K562 (cell line): ENCODE measurements at regions not wholly inside any gene's neighbourhood (a gene's known extent, or its start where the extent isn't known, plus 50 kb on each side); places are given as distances from the start of the nearest gene placed in this dataset.

Experiments used
- CTCF ChIP-seq, 3 experiments: IDR thresholded peaks in 2 of 3; conservative IDR thresholded peaks in 1 of 3; 2 replicates each; pipeline ENCODE4 v1.5.1; 2011 to 2012; ENCODE audit warnings: low read length in 3 of 3, mild to moderate bottlenecking in 3 of 3, control low read depth in 2 of 3, improper control_type of control experiment in 1 of 3, inconsistent platforms in 1 of 3, low read depth in 1 of 3, mixed read lengths in 1 of 3, moderate library complexity in 1 of 3; ENCODE audit not compliant: insufficient read depth in 2 of 3
- GABPA ChIP-seq: fragments of 200-800 bp; sonication (Bioruptor generic); conservative IDR thresholded peaks from 2 replicates; pipeline ENCODE4 v1.6.1; 2016; ENCODE audit warnings: low read depth, missing genetic modification characterization, missing compliant biosample characterization
- PATZ1 ChIP-seq: fragments of 250-450 bp; sonication (Bioruptor Pico); IDR thresholded peaks from 2 replicates; pipeline ENCODE4 v1.5.0; 2020; ENCODE audit warnings: mild to moderate bottlenecking, borderline replicate concordance
- POLR2A ChIP-seq: fragments of 450-650 bp; conservative IDR thresholded peaks from 2 replicates; pipeline ENCODE4 v1.6.1; 2016
- POLR2AphosphoS5 ChIP-seq: IDR thresholded peaks from 2 replicates; pipeline ENCODE4 v1.6.1; 2011; ENCODE audit warnings: mild to moderate bottlenecking, low read depth, low read length, moderate library complexity; ENCODE audit not compliant: control insufficient read depth, insufficient read depth
- SMC3 ChIP-seq: conservative IDR thresholded peaks from 2 replicates; pipeline ENCODE4 v1.6.1; 2011; ENCODE audit warnings: low read depth, low read length, improper control_type of control experiment; ENCODE audit not compliant: insufficient read depth
- SREBF1 ChIP-seq: fragments of 150-350 bp; IDR thresholded peaks from 2 replicates; pipeline ENCODE4 v1.6.1; 2014; ENCODE audit warnings: antibody characterized with exemption, low read depth, low read length, borderline replicate concordance
- ZNF77 ChIP-seq: fragments of 250-450 bp; sonication (Bioruptor Pico); IDR thresholded peaks from 2 replicates; pipeline ENCODE4 v1.5.0; 2020
- TF ChIP-seq, protein P1 (sequence below): sonication (generic); formaldehyde crosslinking; IDR thresholded peaks from 2 replicates; pipeline ENCODE4 v1.8.0; 2022; ENCODE audit warnings: missing genetic modification reagents, mild to moderate bottlenecking, moderate library complexity, borderline replicate concordance

DNA sequence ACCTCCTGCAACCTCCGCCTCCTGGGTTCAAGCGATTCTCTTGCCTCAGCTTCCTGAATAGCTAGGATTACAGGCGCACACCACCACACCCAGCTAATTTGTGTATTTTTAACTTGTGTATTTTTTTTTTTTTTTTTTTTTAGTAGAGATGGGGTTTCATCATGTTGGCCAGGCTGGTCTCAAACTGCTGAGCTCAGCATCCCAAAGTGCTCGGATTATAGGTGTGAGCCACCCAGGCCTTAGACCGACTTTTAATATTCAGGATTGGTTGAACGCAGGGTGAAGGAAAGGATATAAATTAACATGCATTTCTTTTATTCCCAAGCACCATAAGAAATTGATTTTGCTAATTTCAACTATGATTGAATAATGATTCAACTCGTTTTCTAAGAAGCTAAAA, 798.6 kb downstream of the GATA3 start:
- TF ChIP-seq GABPA (tag) (no peak), POLR2AphosphoS5 (no peak), PATZ1 (CRISPR knock-in tag) (no peak), POLR2A (no peak), SREBF1 (no peak), SMC3 (no peak), ZNF77 (no peak), CTCF (IDR thresholded peaks at IDR 0.05 in 2 of 3, conservative IDR thresholded peaks at IDR 0.05 in 1 of 3; ENCODE audit: insufficient read depth in 2 of 3, low read depth in 1 of 3, low read length in 3 of 3) (no peak)
- TF ChIP-seq, protein P1, sequence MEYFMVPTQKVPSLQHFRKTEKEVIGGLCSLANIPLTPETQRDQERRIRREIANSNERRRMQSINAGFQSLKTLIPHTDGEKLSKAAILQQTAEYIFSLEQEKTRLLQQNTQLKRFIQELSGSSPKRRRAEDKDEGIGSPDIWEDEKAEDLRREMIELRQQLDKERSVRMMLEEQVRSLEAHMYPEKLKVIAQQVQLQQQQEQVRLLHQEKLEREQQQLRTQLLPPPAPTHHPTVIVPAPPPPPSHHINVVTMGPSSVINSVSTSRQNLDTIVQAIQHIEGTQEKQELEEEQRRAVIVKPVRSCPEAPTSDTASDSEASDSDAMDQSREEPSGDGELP, result no peak
